AG10803 (cell line): ENCODE measurements at regions not wholly inside any gene's neighbourhood (a gene's known extent, or its start where the extent isn't known, plus 50 kb on each side); places are given as distances from the start of the nearest gene placed in this dataset.
"Not testable (repeated sequence)": the region's sequence is repeated elsewhere in the genome, so short reads cannot be mapped to it uniquely, and the experiment has no call there.

ENCODE experiments used
- DNase-seq: peaks from one replicate; pipeline ENCODE4 v3.0.0; 2010; ENCODE audit warnings: low read depth
- H3K4me3 ChIP-seq: 2 replicates; pipeline ENCODE4 v1.5.1; 2011; ENCODE audit warnings: mild to moderate bottlenecking, low read length, control low read depth
- TF ChIP-seq, protein P1 (sequence below): conservative IDR thresholded peaks from 2 replicates; pipeline ENCODE4 v1.5.1; 2011; ENCODE audit warnings: mild to moderate bottlenecking, low read length, control low read depth, inconsistent platforms

- TF ChIP-seq, protein P1, sequence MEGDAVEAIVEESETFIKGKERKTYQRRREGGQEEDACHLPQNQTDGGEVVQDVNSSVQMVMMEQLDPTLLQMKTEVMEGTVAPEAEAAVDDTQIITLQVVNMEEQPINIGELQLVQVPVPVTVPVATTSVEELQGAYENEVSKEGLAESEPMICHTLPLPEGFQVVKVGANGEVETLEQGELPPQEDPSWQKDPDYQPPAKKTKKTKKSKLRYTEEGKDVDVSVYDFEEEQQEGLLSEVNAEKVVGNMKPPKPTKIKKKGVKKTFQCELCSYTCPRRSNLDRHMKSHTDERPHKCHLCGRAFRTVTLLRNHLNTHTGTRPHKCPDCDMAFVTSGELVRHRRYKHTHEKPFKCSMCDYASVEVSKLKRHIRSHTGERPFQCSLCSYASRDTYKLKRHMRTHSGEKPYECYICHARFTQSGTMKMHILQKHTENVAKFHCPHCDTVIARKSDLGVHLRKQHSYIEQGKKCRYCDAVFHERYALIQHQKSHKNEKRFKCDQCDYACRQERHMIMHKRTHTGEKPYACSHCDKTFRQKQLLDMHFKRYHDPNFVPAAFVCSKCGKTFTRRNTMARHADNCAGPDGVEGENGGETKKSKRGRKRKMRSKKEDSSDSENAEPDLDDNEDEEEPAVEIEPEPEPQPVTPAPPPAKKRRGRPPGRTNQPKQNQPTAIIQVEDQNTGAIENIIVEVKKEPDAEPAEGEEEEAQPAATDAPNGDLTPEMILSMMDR = no peak
- no peak overlapping the region for H3K4me3 ChIP-seq
- no peak for DNase-seq
Observed at GRCh38 chr10:64175271-64175962, 654.2 kb downstream of the REEP3 start.

GRCh38 chr10:64182671-64183070 lies 661.5 kb downstream of the REEP3 start:
- no peak for DNase-seq
- no peak overlapping the region for H3K4me3 ChIP-seq
- TF ChIP-seq, protein P1 = no peak

DNA sequence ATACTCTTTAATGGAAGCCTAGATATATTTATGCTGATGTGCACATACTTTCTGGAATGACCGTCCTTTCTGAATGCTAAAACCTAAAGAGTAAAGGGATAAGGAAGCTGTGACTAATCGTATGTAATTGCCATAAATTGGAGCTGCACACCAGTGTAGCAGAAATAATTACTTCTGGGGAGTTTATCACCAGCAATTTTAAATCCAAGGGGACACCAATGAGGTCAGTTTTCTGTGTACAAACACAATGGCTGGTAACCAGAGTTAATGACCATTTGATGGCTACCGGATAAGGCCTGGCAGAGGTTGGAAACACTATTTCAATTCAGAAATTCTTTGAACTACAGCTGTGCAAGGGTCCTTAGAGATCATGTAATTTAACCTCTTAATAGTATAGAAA lies 670.1 kb downstream of the REEP3 start:
- TF ChIP-seq, protein P1 = no peak
- H3K4me3 ChIP-seq = no peak overlapping the region
- DNase-seq = no peak

- H3K4me3 ChIP-seq = no peak overlapping the region
- no peak for DNase-seq
- TF ChIP-seq, protein P1 = no peak
Observed at GRCh38 chr10:64196638-64197315, 675.6 kb downstream of the REEP3 start.

GRCh38 chr10:64201936-64202335 lies 680.7 kb downstream of the REEP3 start:
- TF ChIP-seq, protein P1 = no peak
- no peak overlapping the region for H3K4me3 ChIP-seq
- no peak for DNase-seq

- not testable (repeated sequence) for DNase-seq, H3K4me3 ChIP-seq
Observed at GRCh38 chr10:64204504-64204903, 683.3 kb downstream of the REEP3 start.

DNA sequence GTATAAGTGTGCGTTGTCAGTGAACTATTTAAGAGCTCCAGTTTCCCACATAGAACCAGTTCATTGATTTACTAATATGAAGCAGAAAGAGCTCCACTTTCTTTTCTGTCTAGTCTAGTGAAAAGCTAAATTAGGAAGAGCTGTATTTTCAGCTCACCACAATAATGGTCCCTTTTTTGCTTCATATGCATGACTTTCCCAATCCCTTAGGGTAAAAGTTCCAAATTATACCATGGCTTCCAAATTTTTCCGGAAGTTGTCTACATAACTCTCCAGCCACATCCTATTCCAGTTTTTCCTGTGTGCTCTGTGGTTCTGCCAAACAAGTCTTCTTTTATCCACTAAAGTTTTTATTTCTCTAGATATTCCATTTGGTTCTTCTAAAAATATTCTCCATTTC lies 685.2 kb downstream of the REEP3 start:
- no peak overlapping the region for H3K4me3 ChIP-seq
- DNase-seq = no peak
- TF ChIP-seq, protein P1 = no peak
